ENCODE measurements at regions not wholly inside any gene's neighbourhood (a gene's known extent, or its start where the extent isn't known, plus 50 kb on each side); places are given as distances from the start of the nearest gene placed in this dataset.
"Not testable (repeated sequence)": the region's sequence is repeated elsewhere in the genome, so short reads cannot be mapped to it uniquely, and the experiment has no call there.

- no peak for TF ChIP-seq EZH2 (IDR thresholded peaks at IDR 0.05; ENCODE audit: borderline replicate concordance, insufficient read depth, low read depth, low read length, poor library complexity, severe bottlenecking)
- TF ChIP-seq CTCF (IDR thresholded peaks at IDR 0.05): no peak
- H3K27me3 Mint-ChIP-seq: no peaks in the 10 kb centered on the region
- POLR2A ChIA-PET: no interaction called here
- Histone ChIP-seq H3K4me2 (replicated peaks; ENCODE audit: low read depth, low read length, poor library complexity, severe bottlenecking) (no peak overlapping the region), H3K4me3 (ENCODE audit: control extremely low read depth in 1 of 5, extremely low read depth in 1 of 5, insufficient read depth in 1 of 5, low read depth in 2 of 5, low read length in 4 of 5) (no peak overlapping the region), H3K9me3 (ENCODE audit: control extremely low read depth in 1 of 3, control insufficient read depth in 2 of 3, insufficient read depth in 1 of 3, low read length in 2 of 3) (no peaks in the 10 kb centered on the region), H3K36me3 (replicated peaks in 1 of 2; ENCODE audit: control extremely low read depth in 1 of 2, control insufficient read depth in 1 of 2, extremely low read depth in 1 of 2, insufficient read depth in 2 of 2, low read length in 1 of 2) (peaks cover 0 to 6% of the 10 kb centered on the region in 2 experiments), H3K4me1 (ENCODE audit: control insufficient read depth in 2 of 2, insufficient read depth in 2 of 2, low read length in 2 of 2) (peaks cover 0 to 10% of the 10 kb centered on the region in 2 donors), H2AFZ (ENCODE audit: insufficient read depth, low read depth, low read length, poor library complexity, severe bottlenecking) (no peak overlapping the region), H4K20me1 (ENCODE audit: control insufficient read depth, insufficient read depth, low read length, poor library complexity, severe bottlenecking) (no peaks in the 10 kb centered on the region), H3K9ac (ENCODE audit: low read length) (no peak overlapping the region), H3K27ac (ENCODE audit: low read length in 2 of 2) (no peak overlapping the region), H3K79me2 (ENCODE audit: control insufficient read depth, insufficient read depth, low read length) (no peaks in the 10 kb centered on the region), H3K27me3 (replicated peaks in 1 of 4; ENCODE audit: control extremely low read depth in 1 of 4, control insufficient read depth in 3 of 4, insufficient read depth in 4 of 4, low read length in 3 of 4) (no peaks in the 10 kb centered on the region)
- H3K4me3 Mint-ChIP-seq: no peak overlapping the region
- ATAC-seq (ENCODE audit: low read depth): peak; percentile 9
- H3K27ac Mint-ChIP-seq: peak overlapping the region; percentile 56
- intact Hi-C loops (cut with micrococcal nuclease): no loop called here
- no peaks in the 10 kb centered on the region for H3K9me3 Mint-ChIP-seq (ENCODE audit: insufficient read depth)
- over 99% methylated on average over 8 of the region's 8 CpGs for WGBS (ENCODE audit: insufficient coverage)
- DNase-seq: no peak
- peaks cover 21% of the 10 kb centered on the region for H3K4me1 Mint-ChIP-seq
- CTCF ChIA-PET: no interaction called here
Observed at GRCh38 chr14:105738638-105739037, 212.3 kb downstream of the TMEM121 start.

GRCh38 chr14:105739331-105740102, 213.1 kb downstream of the TMEM121 start:
- no peak overlapping the region for H2AFZ ChIP-seq (ENCODE audit: insufficient read depth, low read depth, low read length, poor library complexity, severe bottlenecking)
- no peak overlapping the region for H3K9ac ChIP-seq (ENCODE audit: low read length)
- H3K27ac ChIP-seq (ENCODE audit: low read length in 2 of 2): no peak overlapping the region
- H3K9me3 ChIP-seq (ENCODE audit: control extremely low read depth in 1 of 3, control insufficient read depth in 2 of 3, insufficient read depth in 1 of 3, low read length in 2 of 3): no peaks in the 10 kb centered on the region
- DNase-seq: no peak
- CTCF ChIA-PET: no interaction called here
- no peak overlapping the region for H3K4me2 ChIP-seq (replicated peaks; ENCODE audit: low read depth, low read length, poor library complexity, severe bottlenecking)
- H3K79me2 ChIP-seq (ENCODE audit: control insufficient read depth, insufficient read depth, low read length): no peaks in the 10 kb centered on the region
- H3K4me1 ChIP-seq (ENCODE audit: control insufficient read depth in 2 of 2, insufficient read depth in 2 of 2, low read length in 2 of 2): peaks cover 0 to 10% of the 10 kb centered on the region in 2 donors
- intact Hi-C loops (cut with micrococcal nuclease): no loop called here
- H3K4me1 Mint-ChIP-seq: peaks cover 18% of the 10 kb centered on the region
- 91% methylated on average over 9 of the region's 14 CpGs for WGBS (ENCODE audit: insufficient coverage)
- POLR2A ChIA-PET: interaction anchor here (0.8 kb wide), 1 partner anchor 116 kb away, joined by 6 read pairs; no protein-coding TSS in a partner anchor
- no peaks in the 10 kb centered on the region for H4K20me1 ChIP-seq (ENCODE audit: control insufficient read depth, insufficient read depth, low read length, poor library complexity, severe bottlenecking)
- no peak for TF ChIP-seq EZH2 (IDR thresholded peaks at IDR 0.05; ENCODE audit: borderline replicate concordance, insufficient read depth, low read depth, low read length, poor library complexity, severe bottlenecking)
- no peak for TF ChIP-seq CTCF (IDR thresholded peaks at IDR 0.05)
- no peaks in the 10 kb centered on the region for H3K27me3 Mint-ChIP-seq
- H3K4me3 Mint-ChIP-seq: peak overlapping the region; percentile 41
- H3K4me3 ChIP-seq (ENCODE audit: control extremely low read depth in 1 of 5, extremely low read depth in 1 of 5, insufficient read depth in 1 of 5, low read depth in 2 of 5, low read length in 4 of 5): no peak overlapping the region
- H3K9me3 Mint-ChIP-seq (ENCODE audit: insufficient read depth): no peaks in the 10 kb centered on the region
- peak overlapping the region; percentile 32 for H3K27ac Mint-ChIP-seq
- no peaks in the 10 kb centered on the region for H3K27me3 ChIP-seq (replicated peaks in 1 of 4; ENCODE audit: control extremely low read depth in 1 of 4, control insufficient read depth in 3 of 4, insufficient read depth in 4 of 4, low read length in 3 of 4)
- peak; percentile 16 for ATAC-seq (ENCODE audit: low read depth)
- peaks cover 0 to 6% of the 10 kb centered on the region in 2 experiments for H3K36me3 ChIP-seq (replicated peaks in 1 of 2; ENCODE audit: control extremely low read depth in 1 of 2, control insufficient read depth in 1 of 2, extremely low read depth in 1 of 2, insufficient read depth in 2 of 2, low read length in 1 of 2)

GRCh38 chr14:105740272-105740671, 213.9 kb downstream of the TMEM121 start:
- H3K27ac ChIP-seq (ENCODE audit: low read length in 2 of 2); H3K9me3 ChIP-seq (ENCODE audit: control extremely low read depth in 1 of 3, control insufficient read depth in 2 of 3, insufficient read depth in 1 of 3, low read length in 2 of 3); intact Hi-C loops (cut with micrococcal nuclease); H3K9ac ChIP-seq (ENCODE audit: low read length); H3K4me2 ChIP-seq (replicated peaks; ENCODE audit: low read depth, low read length, poor library complexity, severe bottlenecking); CTCF ChIA-PET; H3K9me3 Mint-ChIP-seq (ENCODE audit: insufficient read depth); H3K4me3 Mint-ChIP-seq; H2AFZ ChIP-seq (ENCODE audit: insufficient read depth, low read depth, low read length, poor library complexity, severe bottlenecking); DNase-seq; ATAC-seq (ENCODE audit: low read depth); H3K4me3 ChIP-seq (ENCODE audit: control extremely low read depth in 1 of 5, extremely low read depth in 1 of 5, insufficient read depth in 1 of 5, low read depth in 2 of 5, low read length in 4 of 5); H3K27me3 ChIP-seq (replicated peaks in 1 of 4; ENCODE audit: control extremely low read depth in 1 of 4, control insufficient read depth in 3 of 4, insufficient read depth in 4 of 4, low read length in 3 of 4); H3K79me2 ChIP-seq (ENCODE audit: control insufficient read depth, insufficient read depth, low read length); H3K36me3 ChIP-seq (replicated peaks in 1 of 2; ENCODE audit: control extremely low read depth in 1 of 2, control insufficient read depth in 1 of 2, extremely low read depth in 1 of 2, insufficient read depth in 2 of 2, low read length in 1 of 2); H4K20me1 ChIP-seq (ENCODE audit: control insufficient read depth, insufficient read depth, low read length, poor library complexity, severe bottlenecking); H3K27me3 Mint-ChIP-seq: not testable (repeated sequence)
- POLR2A ChIA-PET: interaction anchor here (0.8 kb wide), 1 partner anchor 117 kb away, joined by 6 read pairs; no protein-coding TSS in a partner anchor
- H3K27ac Mint-ChIP-seq: peak overlapping the region; percentile 56
- 75% methylated on average over 7 of the region's 18 CpGs for WGBS (ENCODE audit: insufficient coverage)
- peaks cover 0 to 10% of the 10 kb centered on the region in 2 donors for H3K4me1 ChIP-seq (ENCODE audit: control insufficient read depth in 2 of 2, insufficient read depth in 2 of 2, low read length in 2 of 2)
- peaks cover 18% of the 10 kb centered on the region for H3K4me1 Mint-ChIP-seq
